Mesendoderm (in vitro differentiated cells): ENCODE measurements at regions not wholly inside any gene's neighbourhood (a gene's known extent, or its start where the extent isn't known, plus 50 kb on each side); places are given as distances from the start of the nearest gene placed in this dataset.

Experiments
- DNase-seq: peaks from one replicate; pipeline ENCODE4 v3.0.0; 2013
- H2AK5ac ChIP-seq: 2 replicates; pipeline ENCODE4 v1.6.1; 2013; ENCODE audit warnings: low read length, inconsistent platforms
- H2BK120ac ChIP-seq: 2 replicates; pipeline ENCODE4 v1.6.1; 2013; ENCODE audit warnings: low read depth, mild to moderate bottlenecking, low read length, moderate library complexity, mixed read lengths
- H2BK15ac ChIP-seq: replicated peaks from 2 replicates; pipeline ENCODE4 v1.6.1; 2013; ENCODE audit warnings: low read depth, mild to moderate bottlenecking, moderate library complexity
- H2BK5ac ChIP-seq: 2 replicates; pipeline ENCODE4 v1.6.1; 2013; ENCODE audit warnings: low read length, inconsistent platforms
- H3K18ac ChIP-seq: 2 replicates; pipeline ENCODE4 v1.6.1; 2013; ENCODE audit warnings: mild to moderate bottlenecking, low read length, mixed read lengths
- H3K23ac ChIP-seq: one replicate; pipeline ENCODE4 v1.6.1; 2013; ENCODE audit warnings: low read length
- H3K27ac ChIP-seq: 2 replicates; pipeline ENCODE4 v1.5.1; 2013; ENCODE audit warnings: low read depth, mild to moderate bottlenecking, inconsistent platforms, low read length, moderate library complexity
- H3K27me3 ChIP-seq: 2 replicates; pipeline ENCODE4 v1.6.1; 2013; ENCODE audit warnings: low read length, control low read depth, mild to moderate bottlenecking, inconsistent platforms; ENCODE audit not compliant: insufficient read depth, poor library complexity
- H3K36me3 ChIP-seq: 2 replicates; pipeline ENCODE4 v1.6.1; 2013; ENCODE audit warnings: low read length, inconsistent platforms; ENCODE audit not compliant: control insufficient read depth, insufficient read depth
- H3K4ac ChIP-seq: one replicate; pipeline ENCODE4 v1.6.1; 2013; ENCODE audit warnings: low read depth, mild to moderate bottlenecking, low read length, moderate library complexity
- H3K4me1 ChIP-seq: 2 replicates; pipeline ENCODE4 v1.6.1; 2013; ENCODE audit warnings: low read depth, low read length, inconsistent platforms; ENCODE audit not compliant: control insufficient read depth
- H3K4me2 ChIP-seq: 2 replicates; pipeline ENCODE4 v1.6.1; 2013; ENCODE audit warnings: low read length
- H3K4me3 ChIP-seq: 2 replicates; pipeline ENCODE4 v1.5.1; 2013; ENCODE audit warnings: mild to moderate bottlenecking, low read length
- H3K56ac ChIP-seq: one replicate; pipeline ENCODE4 v1.6.1; 2013; ENCODE audit warnings: low read length
- H3K79me1 ChIP-seq: 2 replicates; pipeline ENCODE4 v1.6.1; 2013; ENCODE audit warnings: low read length, inconsistent platforms
- H3K79me2 ChIP-seq: 2 replicates; pipeline ENCODE4 v1.6.1; 2013; ENCODE audit warnings: mild to moderate bottlenecking, low read length; ENCODE audit not compliant: control insufficient read depth, insufficient read depth
- H3K9ac ChIP-seq: 2 replicates; pipeline ENCODE4 v1.6.1; 2013; ENCODE audit warnings: low read length, inconsistent platforms
- H4K5ac ChIP-seq: one replicate; pipeline ENCODE4 v1.6.1; 2013; ENCODE audit warnings: low read length
- H4K8ac ChIP-seq: one replicate; pipeline ENCODE4 v1.6.1; 2013; ENCODE audit warnings: low read depth, mild to moderate bottlenecking, control low read depth, low read length, moderate library complexity
- WGBS: extraction: QIAGEN DNeasy Blood & Tissue Kit; methylation state at CpG from one replicate; pipeline ENCODE4 v1.1.7; 2013; ENCODE audit warnings: low lambda C conversion rate, missing lambda C conversion rate; ENCODE audit not compliant: insufficient coverage; ENCODE audit errors: extremely low coverage; 5-methylcytosine and 5-hydroxymethylcytosine counted together

DNA sequence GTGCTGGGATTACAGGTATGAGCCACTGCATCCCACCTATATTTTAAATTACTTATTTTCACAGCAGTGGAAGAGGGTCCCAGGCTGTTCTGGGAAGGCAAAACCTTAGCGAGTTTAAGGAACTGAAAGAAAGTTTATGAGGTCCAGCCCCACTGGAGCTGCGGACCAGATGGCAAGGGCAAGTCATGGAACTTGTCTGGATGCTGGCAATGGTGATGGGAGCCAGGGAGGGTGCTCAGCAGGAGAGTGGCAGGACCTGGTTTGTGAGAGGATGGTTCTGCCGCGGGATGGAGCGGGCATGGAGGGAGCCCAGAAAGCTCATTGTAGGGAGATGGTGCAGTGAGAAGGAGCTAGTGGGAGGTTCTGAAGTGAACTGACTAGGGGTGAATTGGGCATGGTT, 50.6 kb upstream of the SLC45A1 start:
- Histone ChIP-seq H2BK5ac (no peak overlapping the region), H3K4me3 (no peak overlapping the region), H3K27me3 (no peaks in the 10 kb centered on the region), H3K4me1 (peaks cover 1% of the 10 kb centered on the region), H3K4ac (no peak overlapping the region), H3K36me3 (no peaks in the 10 kb centered on the region), H2BK15ac (no peak overlapping the region), H3K79me1 (no peaks in the 10 kb centered on the region), H3K4me2 (no peak overlapping the region), H2AK5ac (no peak overlapping the region), H3K23ac (no peak overlapping the region), H2BK120ac (no peak overlapping the region), H4K8ac (no peak overlapping the region), H3K27ac (no peak overlapping the region), H3K56ac (peak overlapping the region; percentile 50), H3K18ac (no peak overlapping the region), H3K79me2 (no peaks in the 10 kb centered on the region), H4K5ac (no peak overlapping the region), H3K9ac (no peak overlapping the region)
- no peak for DNase-seq
- WGBS, result no CpG with 5 or more reads among the region's 5 CpGs

DNA sequence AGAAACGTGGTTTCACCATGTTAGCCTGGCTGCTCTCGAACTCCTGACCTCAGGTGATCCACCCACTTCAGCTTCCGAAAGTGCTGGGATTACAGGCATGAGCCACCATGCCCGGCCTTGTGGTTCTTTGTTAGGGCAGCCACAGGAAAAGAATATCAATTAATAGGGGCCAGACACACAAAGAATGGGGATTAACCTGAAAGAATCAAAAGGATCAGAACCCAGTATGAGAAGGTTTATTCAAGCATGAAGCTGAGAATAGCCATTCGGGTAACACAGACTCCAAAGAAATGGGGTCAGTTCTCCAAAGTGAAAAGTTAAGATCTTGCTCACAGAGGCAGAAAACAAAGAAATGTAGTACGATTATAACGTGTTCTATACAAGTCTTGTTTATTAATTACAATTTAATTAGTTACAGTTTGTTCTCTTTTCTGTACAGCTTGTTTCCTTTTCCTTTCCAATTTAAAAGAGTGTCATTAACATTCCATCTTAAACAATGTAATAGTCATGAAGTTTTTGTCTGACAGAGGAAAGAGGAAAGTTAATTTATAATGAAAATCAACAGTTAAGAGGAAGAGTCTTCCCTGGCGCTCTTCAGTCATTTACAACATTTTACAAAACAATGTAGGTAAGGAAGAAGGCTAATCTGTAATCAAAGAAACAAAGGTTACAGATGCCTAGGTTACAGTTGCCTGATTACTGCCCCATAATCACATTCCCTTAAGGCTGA, 51.3 kb upstream of the SLC45A1 start:
- H3K4ac ChIP-seq, result no peak overlapping the region
- H3K27ac ChIP-seq, result no peak overlapping the region
- no peak overlapping the region for H3K4me2 ChIP-seq
- no peak overlapping the region for H3K18ac ChIP-seq
- H2BK5ac ChIP-seq, result no peak overlapping the region
- no peak overlapping the region for H3K56ac ChIP-seq
- no peak overlapping the region for H3K4me3 ChIP-seq
- no peaks in the 10 kb centered on the region for H3K36me3 ChIP-seq
- H3K79me1 ChIP-seq, result no peaks in the 10 kb centered on the region
- H2BK120ac ChIP-seq, result no peak overlapping the region
- no peak overlapping the region for H3K23ac ChIP-seq
- no peak for DNase-seq
- no peak overlapping the region for H2BK15ac ChIP-seq
- WGBS, result no CpG with 5 or more reads among the region's 8 CpGs
- no peak overlapping the region for H2AK5ac ChIP-seq
- H4K5ac ChIP-seq, result no peak overlapping the region
- no peaks in the 10 kb centered on the region for H3K79me2 ChIP-seq
- H4K8ac ChIP-seq, result no peak overlapping the region
- peaks cover 1% of the 10 kb centered on the region for H3K4me1 ChIP-seq
- no peak overlapping the region for H3K9ac ChIP-seq
- H3K27me3 ChIP-seq, result no peaks in the 10 kb centered on the region

DNA sequence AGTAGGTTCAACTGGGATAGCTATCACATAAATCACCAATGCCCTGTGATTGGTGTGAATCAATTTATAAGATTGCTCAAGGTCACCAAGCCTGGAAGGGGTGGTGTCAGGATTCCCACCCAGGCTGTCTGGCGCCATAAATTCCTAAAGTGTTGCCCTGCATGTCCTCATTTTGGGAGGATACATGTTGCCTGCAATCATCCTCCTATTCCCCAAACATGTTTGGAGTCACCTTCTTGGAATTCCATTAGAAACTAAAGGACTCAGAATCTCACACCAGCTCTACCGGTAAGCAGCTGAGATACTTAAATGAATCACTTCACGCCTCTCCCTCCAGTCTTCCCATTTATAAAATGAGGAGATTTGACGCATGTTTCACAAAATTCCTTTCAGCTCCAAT, 54.1 kb upstream of the SLC45A1 start:
- H3K4me2 ChIP-seq, result no peak overlapping the region
- no CpG with 5 or more reads among the region's 4 CpGs for WGBS
- H3K9ac ChIP-seq, result no peak overlapping the region
- H3K79me1 ChIP-seq, result no peaks in the 10 kb centered on the region
- H3K23ac ChIP-seq, result no peak overlapping the region
- no peak overlapping the region for H3K4me3 ChIP-seq
- no peak overlapping the region for H4K8ac ChIP-seq
- H3K27me3 ChIP-seq, result no peaks in the 10 kb centered on the region
- H3K56ac ChIP-seq, result no peak overlapping the region
- no peak overlapping the region for H2BK120ac ChIP-seq
- no peak overlapping the region for H2BK15ac ChIP-seq
- no peak overlapping the region for H2AK5ac ChIP-seq
- H3K4ac ChIP-seq, result no peak overlapping the region
- no peak overlapping the region for H2BK5ac ChIP-seq
- H3K18ac ChIP-seq, result no peak overlapping the region
- H3K79me2 ChIP-seq, result no peaks in the 10 kb centered on the region
- H4K5ac ChIP-seq, result no peak overlapping the region
- peak; percentile 80 for DNase-seq
- H3K36me3 ChIP-seq, result no peaks in the 10 kb centered on the region
- H3K27ac ChIP-seq, result no peak overlapping the region
- peaks cover 6% of the 10 kb centered on the region for H3K4me1 ChIP-seq

GRCh38 chr1:8261398-8261762, 56.5 kb upstream of the SLC45A1 start:
- Histone ChIP-seq H2AK5ac (no peak overlapping the region), H2BK120ac (no peak overlapping the region), H3K36me3 (no peaks in the 10 kb centered on the region), H3K27me3 (no peaks in the 10 kb centered on the region), H4K5ac (no peak overlapping the region), H3K4ac (no peak overlapping the region), H3K18ac (no peak overlapping the region), H3K79me2 (no peaks in the 10 kb centered on the region), H4K8ac (no peak overlapping the region), H3K4me3 (no peak overlapping the region), H2BK5ac (no peak overlapping the region), H2BK15ac (no peak overlapping the region), H3K23ac (no peak overlapping the region), H3K4me1 (peaks cover 6% of the 10 kb centered on the region), H3K9ac (no peak overlapping the region), H3K79me1 (no peaks in the 10 kb centered on the region), H3K27ac (no peak overlapping the region), H3K4me2 (no peak overlapping the region), H3K56ac (no peak overlapping the region)
- WGBS, result no CpG with 5 or more reads among the region's 1 CpG
- no peak for DNase-seq

- no peak overlapping the region for H4K5ac ChIP-seq
- no peak overlapping the region for H2BK120ac ChIP-seq
- no peak overlapping the region for H3K9ac ChIP-seq
- no peak overlapping the region for H2AK5ac ChIP-seq
- WGBS, result no CpG with 5 or more reads among the region's 13 CpGs
- H3K36me3 ChIP-seq, result no peaks in the 10 kb centered on the region
- H3K4me2 ChIP-seq, result no peak overlapping the region
- H3K23ac ChIP-seq, result no peak overlapping the region
- no peak overlapping the region for H3K4me3 ChIP-seq
- H3K18ac ChIP-seq, result no peak overlapping the region
- no peak overlapping the region for H2BK15ac ChIP-seq
- no peak overlapping the region for H2BK5ac ChIP-seq
- H3K4me1 ChIP-seq, result peaks cover 6% of the 10 kb centered on the region
- DNase-seq, result peak; percentile 56
- no peaks in the 10 kb centered on the region for H3K27me3 ChIP-seq
- H3K79me1 ChIP-seq, result no peaks in the 10 kb centered on the region
- H4K8ac ChIP-seq, result no peak overlapping the region
- peak overlapping the region; percentile 57 for H3K56ac ChIP-seq
- no peak overlapping the region for H3K4ac ChIP-seq
- H3K79me2 ChIP-seq, result no peaks in the 10 kb centered on the region
- H3K27ac ChIP-seq, result no peak overlapping the region
Measured at GRCh38 chr1:8259498-8260290, 58.2 kb upstream of the SLC45A1 start.
